GM12892 (cell line): ENCODE measurements at regions not wholly inside any gene's neighbourhood (a gene's known extent, or its start where the extent isn't known, plus 50 kb on each side); places are given as distances from the start of the nearest gene placed in this dataset.

Source experiments
- DNase-seq: peaks from one replicate; pipeline ENCODE4 v3.0.0; 2011; ENCODE audit not compliant: insufficient read length
- FAIRE-seq: peaks from 2 replicates; lab custom pipeline; 2011; peaks lifted over from hg19 to GRCh38; lab: Jason Lieb, UNC
- POLR2A ChIP-seq: IDR thresholded peaks from 2 replicates; pipeline ENCODE4 v1.6.1; 2011; ENCODE audit warnings: low read depth, low read length, control low read depth
- POLR2AphosphoS5 ChIP-seq: IDR thresholded peaks from 2 replicates; pipeline ENCODE4 v1.6.1; 2011; ENCODE audit warnings: low read depth, low read length, control low read depth
- TAF1 ChIP-seq: IDR thresholded peaks from 2 replicates; pipeline ENCODE4 v1.6.1; 2011; ENCODE audit warnings: low read depth, mild to moderate bottlenecking, control low read depth, low read length, borderline replicate concordance

- no peak for TF ChIP-seq POLR2AphosphoS5
- TF ChIP-seq POLR2A: no peak
- no peak for TF ChIP-seq TAF1
- DNase-seq: no peak
- FAIRE-seq: no peak
These were observed 103.1 kb upstream of the INSIG1 start for GRCh38 chr7:155194382-155195140.

- FAIRE-seq: no peak
These were observed 101.6 kb upstream of the INSIG1 start for GRCh38 chr7:155195939-155196523.

GRCh38 chr7:155198196-155198892, 99.3 kb upstream of the INSIG1 start:
- no peak for TF ChIP-seq TAF1
- no peak for TF ChIP-seq POLR2A
- no peak for TF ChIP-seq POLR2AphosphoS5
- no peak for DNase-seq
- peak; percentile 69 for FAIRE-seq

More at GRCh38 chr7:155195939-155196523, 101.6 kb upstream of the INSIG1 start:
- no peak for DNase-seq
- TF ChIP-seq POLR2AphosphoS5: no peak
- no peak for TF ChIP-seq TAF1
- no peak for TF ChIP-seq POLR2A

GRCh38 chr7:155198901-155199845, 98.5 kb upstream of the INSIG1 start:
- FAIRE-seq: peak; percentile 17
- DNase-seq: no peak
- no peak for TF ChIP-seq TAF1

- no peak for DNase-seq
- TF ChIP-seq TAF1: no peak
- no peak for TF ChIP-seq POLR2A
- TF ChIP-seq POLR2AphosphoS5: no peak
- FAIRE-seq: no peak
These were observed 96.2 kb upstream of the INSIG1 start for GRCh38 chr7:155201325-155202087.

GRCh38 chr7:155202106-155202871, 95.4 kb upstream of the INSIG1 start:
- FAIRE-seq: no peak
- no peak for TF ChIP-seq TAF1
- TF ChIP-seq POLR2AphosphoS5: no peak
- TF ChIP-seq POLR2A: no peak
- no peak for DNase-seq

GRCh38 chr7:155203059-155203881, 94.4 kb upstream of the INSIG1 start:
- FAIRE-seq (no peak), DNase-seq (no peak)
- TF ChIP-seq TAF1 (no peak), POLR2A (no peak), POLR2AphosphoS5 (no peak)

- no peak for DNase-seq
- TF ChIP-seq POLR2A (no peak), POLR2AphosphoS5 (no peak), TAF1 (no peak)
- FAIRE-seq: no peak
These were observed 93.6 kb upstream of the INSIG1 start for GRCh38 chr7:155203882-155204691.

GRCh38 chr7:155204744-155205367, 92.8 kb upstream of the INSIG1 start:
- no peak for DNase-seq
- no peak for FAIRE-seq
- TF ChIP-seq POLR2A: no peak
- TF ChIP-seq TAF1: no peak
- TF ChIP-seq POLR2AphosphoS5: no peak
